ENCODE measurements at regions not wholly inside any gene's neighbourhood (a gene's known extent, or its start where the extent isn't known, plus 50 kb on each side); places are given as distances from the start of the nearest gene placed in this dataset.

DNA sequence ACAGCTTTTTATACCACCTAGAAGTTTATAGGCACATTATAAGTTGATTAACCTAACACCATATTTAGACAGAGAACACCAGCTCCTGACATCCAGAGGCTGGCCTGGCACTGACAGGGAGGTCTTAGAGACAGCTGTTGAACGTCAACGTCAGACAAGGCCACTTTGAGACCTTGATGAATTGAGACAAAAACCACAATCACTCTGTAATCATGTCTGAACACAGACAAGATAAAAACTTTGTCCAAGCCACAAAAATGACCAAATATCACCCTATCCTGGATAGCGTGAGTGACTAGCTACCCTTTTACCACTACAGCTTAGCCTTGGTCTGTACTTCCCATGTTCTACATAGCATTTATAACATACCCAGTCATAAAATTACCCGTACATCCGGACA is 403.6 kb upstream of the CHRM3 start:
- no peak for TF ChIP-seq Cebpa-rat (IDR thresholded peaks at IDR 0.05)
- H3K9ac ChIP-seq: no peak overlapping the region
- no peaks in the 10 kb centered on the region for H4K20me1 ChIP-seq
- no peaks in the 10 kb centered on the region for H3K9me3 ChIP-seq (replicated peaks in 1 of 11)
- no peaks in the 10 kb centered on the region for H3K36me3 ChIP-seq
- H3K4me3 ChIP-seq: no peak overlapping the region
- H3K4me1 ChIP-seq: no peaks in the 10 kb centered on the region
- H3K27me3 ChIP-seq: no peaks in the 10 kb centered on the region
- H3K4me2 ChIP-seq: no peak overlapping the region
- H3K27ac ChIP-seq: no peak overlapping the region

DNA sequence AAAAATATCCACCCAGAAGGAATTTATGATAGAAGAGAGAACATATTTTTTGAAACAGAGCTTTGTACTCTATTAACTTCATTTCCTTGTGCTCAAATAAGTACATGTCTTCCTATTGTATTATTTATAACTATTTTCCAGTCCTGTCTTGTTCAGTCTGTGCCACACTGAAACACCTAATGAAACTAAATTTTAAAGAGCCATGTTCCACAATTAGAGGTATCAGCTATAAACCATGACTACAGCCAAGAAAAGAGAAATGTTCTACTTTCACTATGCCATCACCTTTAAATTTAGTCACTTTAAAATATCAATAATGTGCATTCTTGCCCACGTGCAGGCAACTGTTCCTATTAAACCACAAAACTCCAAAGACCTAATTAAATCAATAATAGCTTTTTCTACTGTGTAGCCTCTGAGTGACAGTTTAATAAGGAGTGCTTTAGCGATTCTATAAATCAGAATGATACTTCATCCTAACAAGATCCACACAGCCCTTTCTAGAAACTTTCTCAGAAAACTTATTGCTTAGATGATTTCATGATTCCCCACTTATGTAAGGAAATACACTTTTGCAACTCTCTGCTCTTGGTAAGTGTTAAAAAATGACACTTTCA is 404.9 kb upstream of the CHRM3 start:
- TF ChIP-seq Cebpa-rat (IDR thresholded peaks at IDR 0.05): no peak
- H3K27me3 ChIP-seq: no peaks in the 10 kb centered on the region
- no peak overlapping the region for H3K9ac ChIP-seq
- H3K4me2 ChIP-seq: no peak overlapping the region
- H3K4me1 ChIP-seq: no peaks in the 10 kb centered on the region
- H3K36me3 ChIP-seq: no peaks in the 10 kb centered on the region
- no peaks in the 10 kb centered on the region for H3K9me3 ChIP-seq (replicated peaks in 1 of 11)
- no peaks in the 10 kb centered on the region for H4K20me1 ChIP-seq
- no peak overlapping the region for H3K4me3 ChIP-seq
- no peak overlapping the region for H3K27ac ChIP-seq

DNA sequence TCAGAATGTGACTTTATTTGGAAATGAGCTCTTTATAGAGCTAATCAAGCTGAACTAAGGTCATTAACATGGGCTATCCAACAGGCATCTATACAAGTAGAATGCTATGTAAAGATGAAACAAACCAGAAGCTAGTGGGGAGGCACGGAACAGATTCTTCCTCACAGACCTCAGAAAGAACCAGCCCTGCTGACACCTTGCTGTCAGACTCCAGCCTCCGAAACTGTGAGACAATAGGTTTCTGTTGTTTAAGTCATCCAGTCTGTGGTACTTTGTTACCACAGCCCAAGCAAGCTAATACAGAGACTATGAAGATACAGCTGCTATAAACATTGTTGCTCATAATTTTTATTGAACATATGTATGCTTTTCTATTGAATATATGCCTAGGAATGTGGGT is 406.3 kb upstream of the CHRM3 start:
- no peaks in the 10 kb centered on the region for H4K20me1 ChIP-seq
- no peaks in the 10 kb centered on the region for H3K4me1 ChIP-seq
- no peaks in the 10 kb centered on the region for H3K36me3 ChIP-seq
- no peak overlapping the region for H3K4me2 ChIP-seq
- no peak overlapping the region for H3K9ac ChIP-seq
- H3K9me3 ChIP-seq (replicated peaks in 1 of 11): no peaks in the 10 kb centered on the region
- no peak overlapping the region for H3K27ac ChIP-seq
- no peak overlapping the region for H3K4me3 ChIP-seq
- no peaks in the 10 kb centered on the region for H3K27me3 ChIP-seq
- no peak for TF ChIP-seq Cebpa-rat (IDR thresholded peaks at IDR 0.05)

DNA sequence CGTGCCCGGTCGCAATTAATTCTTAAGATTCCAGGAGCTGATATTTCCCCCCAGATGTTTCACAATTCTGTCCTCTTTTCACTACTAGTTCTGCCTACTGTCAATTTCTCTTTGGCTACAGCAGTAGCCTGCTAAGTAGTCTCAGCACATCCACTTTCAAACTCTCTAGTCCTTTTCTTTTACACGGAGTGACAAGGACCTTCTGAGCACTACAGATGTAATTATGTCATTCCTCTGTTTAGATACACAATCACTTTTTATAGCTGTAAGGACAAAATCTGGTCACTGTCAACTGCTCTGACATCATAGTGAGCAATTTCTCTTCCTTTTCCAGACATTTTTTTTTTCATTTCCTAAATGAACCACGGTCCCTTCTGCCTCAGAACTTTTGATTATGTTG is 421.7 kb upstream of the CHRM3 start:
- Histone ChIP-seq H3K36me3 (no peaks in the 10 kb centered on the region), H3K4me2 (no peak overlapping the region), H3K9me3 (replicated peaks in 1 of 11) (no peaks in the 10 kb centered on the region), H3K9ac (no peak overlapping the region), H3K27me3 (no peaks in the 10 kb centered on the region), H3K4me1 (no peaks in the 10 kb centered on the region), H4K20me1 (no peaks in the 10 kb centered on the region), H3K4me3 (no peak overlapping the region), H3K27ac (no peak overlapping the region)
- no peak for TF ChIP-seq Cebpa-rat (IDR thresholded peaks at IDR 0.05)

DNA sequence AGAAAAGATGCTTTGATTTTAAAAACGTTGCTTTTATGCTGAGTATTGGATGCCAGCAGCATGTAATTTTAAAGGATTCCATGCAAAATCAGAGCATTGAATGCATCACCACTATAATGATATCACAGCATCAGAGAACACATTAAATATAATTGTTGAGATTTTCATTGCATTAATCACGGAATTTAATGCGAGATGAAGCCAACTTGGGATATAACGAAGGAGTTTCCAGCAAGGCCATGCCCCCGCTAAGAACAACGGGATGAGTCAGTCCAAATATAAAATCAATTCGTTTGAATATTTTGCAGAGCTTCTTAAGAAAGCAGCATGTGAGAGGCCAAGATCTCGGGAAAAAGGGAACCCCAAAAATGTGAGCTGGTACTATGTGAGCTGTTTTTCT is 423.4 kb upstream of the CHRM3 start:
- Histone ChIP-seq H3K4me1 (no peaks in the 10 kb centered on the region), H3K9ac (no peak overlapping the region)
- no peak for TF ChIP-seq Cebpa-rat (IDR thresholded peaks at IDR 0.05)

DNA sequence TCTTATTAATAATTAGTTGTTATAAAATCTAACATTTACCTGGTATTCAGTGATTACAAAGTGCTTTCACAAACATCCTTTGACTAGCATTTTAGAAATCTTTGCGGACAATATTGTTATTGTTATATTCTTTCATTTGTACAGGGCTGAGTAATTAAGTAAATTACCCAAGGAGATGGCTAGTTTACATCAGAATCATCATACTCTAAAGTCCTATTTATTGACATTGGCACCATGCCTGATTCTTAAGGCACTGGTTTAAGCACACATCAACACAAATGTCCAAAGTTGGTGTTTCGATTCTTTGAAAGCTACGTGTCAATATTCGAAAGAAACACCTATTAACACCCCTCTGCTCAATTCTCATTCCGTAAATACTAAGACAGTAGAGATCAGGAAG is 424.6 kb upstream of the CHRM3 start:
- Histone ChIP-seq H3K4me3 (no peak overlapping the region), H3K9me3 (replicated peaks in 1 of 11) (no peaks in the 10 kb centered on the region), H3K9ac (no peak overlapping the region), H3K27me3 (no peaks in the 10 kb centered on the region), H3K36me3 (no peaks in the 10 kb centered on the region), H3K27ac (no peak overlapping the region), H3K4me2 (no peak overlapping the region), H4K20me1 (no peaks in the 10 kb centered on the region; a peak in 1 of 22 replicates), H3K4me1 (no peaks in the 10 kb centered on the region)
- TF ChIP-seq Cebpa-rat (IDR thresholded peaks at IDR 0.05): no peak

More for the DNA sequence above, 423.4 kb upstream of the CHRM3 start:
- Histone ChIP-seq H4K20me1 (no peaks in the 10 kb centered on the region; a peak in 1 of 22 replicates), H3K36me3 (no peaks in the 10 kb centered on the region), H3K9me3 (replicated peaks in 1 of 11) (no peaks in the 10 kb centered on the region), H3K27me3 (no peaks in the 10 kb centered on the region), H3K4me3 (no peak overlapping the region), H3K27ac (no peak overlapping the region), H3K4me2 (no peak overlapping the region)

DNA sequence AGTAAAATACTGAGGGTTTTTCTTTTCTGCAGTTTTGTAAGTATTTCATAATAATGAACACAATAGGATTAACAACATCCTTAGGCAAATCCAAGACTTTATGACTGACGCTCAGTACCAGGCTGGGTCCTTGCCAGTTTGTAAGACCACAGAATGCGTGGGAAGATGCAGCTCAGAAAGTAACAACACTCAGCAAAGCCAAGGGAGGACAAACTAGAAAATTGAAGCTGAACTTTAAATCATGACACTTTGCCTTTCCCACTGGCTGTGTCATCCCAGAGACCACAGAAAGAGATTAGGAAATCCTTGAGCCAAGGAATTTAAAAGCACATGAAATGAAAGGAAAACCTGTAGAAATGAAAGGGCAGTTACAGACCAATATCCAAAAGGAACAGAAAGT is 426.3 kb upstream of the CHRM3 start:
- H3K9ac ChIP-seq: no peak overlapping the region
- no peaks in the 10 kb centered on the region for H3K27me3 ChIP-seq
- H3K9me3 ChIP-seq (replicated peaks in 1 of 11): no peaks in the 10 kb centered on the region
- H3K27ac ChIP-seq: no peak overlapping the region
- H3K4me2 ChIP-seq: no peak overlapping the region
- H3K36me3 ChIP-seq: no peaks in the 10 kb centered on the region
- TF ChIP-seq Cebpa-rat (IDR thresholded peaks at IDR 0.05): no peak
- no peak overlapping the region for H3K4me3 ChIP-seq
- no peaks in the 10 kb centered on the region for H3K4me1 ChIP-seq
- no peaks in the 10 kb centered on the region; a peak in 1 of 22 replicates for H4K20me1 ChIP-seq

DNA sequence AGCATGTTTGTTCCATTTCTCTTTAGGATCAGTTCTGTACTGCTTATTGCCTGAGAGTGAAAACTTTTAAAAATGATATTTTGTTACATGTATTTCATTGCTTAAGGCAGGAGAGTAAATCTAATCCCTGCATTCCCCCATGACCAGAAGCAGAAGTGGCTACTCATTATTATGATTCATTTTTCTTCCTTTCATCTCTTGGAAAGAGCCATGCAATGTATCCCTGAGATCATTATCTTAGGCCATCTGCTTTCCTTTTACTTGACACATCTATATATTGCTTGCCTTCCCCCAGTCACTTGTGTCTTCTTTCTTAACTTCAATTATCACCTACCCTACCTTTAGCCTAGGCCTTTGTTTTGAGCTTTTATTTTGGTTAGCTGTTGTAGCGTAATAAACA is 430.4 kb upstream of the CHRM3 start:
- Histone ChIP-seq H3K27me3 (no peaks in the 10 kb centered on the region), H3K4me2 (no peak overlapping the region)
- no peak for TF ChIP-seq Cebpa-rat (IDR thresholded peaks at IDR 0.05)

DNA sequence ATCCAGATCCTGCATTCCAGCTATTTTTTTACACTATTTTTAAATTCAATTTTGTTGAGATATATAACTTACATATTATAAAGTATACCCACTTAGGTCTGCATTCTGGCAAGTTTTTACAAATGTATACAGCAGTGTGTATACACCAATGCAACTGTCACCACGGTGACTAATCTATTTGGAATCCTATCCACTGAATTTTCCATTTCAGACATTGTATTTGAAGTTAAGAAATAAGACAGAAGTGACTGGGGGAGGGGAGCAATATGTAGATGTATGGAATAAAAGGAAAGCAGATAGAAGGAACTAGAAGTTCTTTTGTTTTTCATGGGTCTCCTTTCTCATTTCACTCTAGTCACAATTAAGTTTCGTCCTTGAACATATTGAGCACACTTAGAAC is 431.5 kb upstream of the CHRM3 start:
- H3K36me3 ChIP-seq: no peaks in the 10 kb centered on the region
- TF ChIP-seq Cebpa-rat (IDR thresholded peaks at IDR 0.05): no peak
- H3K27me3 ChIP-seq: no peaks in the 10 kb centered on the region
- H3K4me1 ChIP-seq: no peaks in the 10 kb centered on the region; a peak in 1 of 20 replicates
- H3K9me3 ChIP-seq (replicated peaks in 1 of 11): no peaks in the 10 kb centered on the region
- H3K27ac ChIP-seq: no peak overlapping the region
- no peak overlapping the region for H3K4me3 ChIP-seq
- no peak overlapping the region for H3K4me2 ChIP-seq
- no peaks in the 10 kb centered on the region; a peak in 1 of 22 replicates for H4K20me1 ChIP-seq
- no peak overlapping the region for H3K9ac ChIP-seq

More for the DNA sequence above, 430.4 kb upstream of the CHRM3 start:
- Histone ChIP-seq H4K20me1 (no peaks in the 10 kb centered on the region; a peak in 1 of 22 replicates), H3K9ac (no peak overlapping the region), H3K4me1 (no peaks in the 10 kb centered on the region; a peak in 1 of 20 replicates), H3K4me3 (no peak overlapping the region), H3K9me3 (replicated peaks in 1 of 11) (no peaks in the 10 kb centered on the region), H3K36me3 (no peaks in the 10 kb centered on the region), H3K27ac (no peak overlapping the region)

DNA sequence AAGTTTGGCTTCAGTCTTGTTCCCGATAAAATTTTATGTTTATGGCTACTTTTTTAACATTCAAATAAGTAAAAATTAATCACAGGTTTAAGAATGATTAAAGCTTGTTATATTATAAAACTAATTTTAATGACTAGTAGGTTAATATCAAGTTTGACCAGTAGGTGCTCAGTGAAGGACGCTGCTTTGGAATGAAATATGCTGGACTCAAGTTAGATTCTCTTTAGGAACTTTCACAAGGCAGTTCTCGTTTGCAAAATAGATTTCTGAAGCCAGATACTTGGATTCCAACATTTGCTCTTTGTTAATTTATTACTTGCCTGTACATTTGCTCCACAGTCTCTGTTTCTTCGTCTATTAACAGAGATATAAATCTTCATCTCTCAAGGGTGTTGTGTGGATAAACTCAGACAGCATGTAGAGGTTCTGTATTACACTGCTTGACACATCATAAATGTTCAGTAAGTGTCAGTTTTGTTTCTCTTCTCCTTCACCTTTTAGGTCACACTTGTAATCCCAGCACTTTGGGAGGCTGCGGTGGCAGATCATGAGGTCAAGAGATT is 432.8 kb upstream of the CHRM3 start:
- Histone ChIP-seq H3K4me3 (no peak overlapping the region), H3K9me3 (replicated peaks in 1 of 11) (no peaks in the 10 kb centered on the region), H3K4me2 (no peak overlapping the region), H3K36me3 (no peaks in the 10 kb centered on the region), H3K27ac (no peak overlapping the region), H3K27me3 (no peaks in the 10 kb centered on the region), H3K9ac (no peak overlapping the region), H4K20me1 (no peaks in the 10 kb centered on the region; a peak in 1 of 22 replicates), H3K4me1 (no peaks in the 10 kb centered on the region; a peak in 1 of 20 replicates)
- TF ChIP-seq Cebpa-rat (IDR thresholded peaks at IDR 0.05): no peak
